ENCODE measurements at regions not wholly inside any gene's neighbourhood (a gene's known extent, or its start where the extent isn't known, plus 50 kb on each side); places are given as distances from the start of the nearest gene placed in this dataset.

DNA sequence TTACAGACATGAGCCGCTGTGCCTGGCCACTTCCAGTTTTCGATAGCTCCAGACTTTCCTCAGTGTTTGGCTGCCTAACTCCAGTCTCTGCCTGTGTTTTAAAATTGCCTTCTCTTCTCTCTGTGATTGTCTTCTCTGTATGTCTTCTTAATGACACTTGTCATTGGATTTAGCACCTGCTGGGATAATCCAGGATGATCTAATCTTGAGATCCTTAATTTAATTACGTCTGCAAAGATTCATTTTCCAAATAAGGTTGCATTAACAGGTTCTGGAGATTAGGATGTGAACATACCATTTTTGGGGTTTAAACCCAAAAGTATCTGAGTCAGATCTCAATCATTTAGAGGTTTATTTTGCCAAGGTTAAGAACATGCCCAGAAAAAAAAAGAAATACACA lies 222.2 kb upstream of the PDZRN3 start:
- Histone ChIP-seq H3K4me3 (no peak overlapping the region), H3K4me1 (ENCODE audit: control insufficient read depth in 5 of 5, insufficient read depth in 5 of 5, low read length in 5 of 5) (no peaks in the 10 kb centered on the region), H3K27me3 (ENCODE audit: control insufficient read depth in 3 of 3, insufficient read depth in 3 of 3, low read length in 2 of 3) (no peaks in the 10 kb centered on the region), H3K9me3 (ENCODE audit: control insufficient read depth in 4 of 4, insufficient read depth in 3 of 4, low read length in 3 of 4) (no peaks in the 10 kb centered on the region), H3K36me3 (ENCODE audit: control insufficient read depth in 4 of 4, insufficient read depth in 4 of 4, low read length in 4 of 4) (no peaks in the 10 kb centered on the region), H3K27ac (ENCODE audit: low read depth in 1 of 2, low read length in 1 of 2) (no peak overlapping the region), H3K9ac (ENCODE audit: insufficient read depth in 1 of 2, low read length in 2 of 2) (no peak overlapping the region)
- 91 to 95% methylated on average over 3 of the region's 3 CpGs for WGBS, 2 donors
- TF ChIP-seq, protein P1, sequence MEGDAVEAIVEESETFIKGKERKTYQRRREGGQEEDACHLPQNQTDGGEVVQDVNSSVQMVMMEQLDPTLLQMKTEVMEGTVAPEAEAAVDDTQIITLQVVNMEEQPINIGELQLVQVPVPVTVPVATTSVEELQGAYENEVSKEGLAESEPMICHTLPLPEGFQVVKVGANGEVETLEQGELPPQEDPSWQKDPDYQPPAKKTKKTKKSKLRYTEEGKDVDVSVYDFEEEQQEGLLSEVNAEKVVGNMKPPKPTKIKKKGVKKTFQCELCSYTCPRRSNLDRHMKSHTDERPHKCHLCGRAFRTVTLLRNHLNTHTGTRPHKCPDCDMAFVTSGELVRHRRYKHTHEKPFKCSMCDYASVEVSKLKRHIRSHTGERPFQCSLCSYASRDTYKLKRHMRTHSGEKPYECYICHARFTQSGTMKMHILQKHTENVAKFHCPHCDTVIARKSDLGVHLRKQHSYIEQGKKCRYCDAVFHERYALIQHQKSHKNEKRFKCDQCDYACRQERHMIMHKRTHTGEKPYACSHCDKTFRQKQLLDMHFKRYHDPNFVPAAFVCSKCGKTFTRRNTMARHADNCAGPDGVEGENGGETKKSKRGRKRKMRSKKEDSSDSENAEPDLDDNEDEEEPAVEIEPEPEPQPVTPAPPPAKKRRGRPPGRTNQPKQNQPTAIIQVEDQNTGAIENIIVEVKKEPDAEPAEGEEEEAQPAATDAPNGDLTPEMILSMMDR (IDR thresholded peaks at IDR 0.05; ENCODE audit: control extremely low read depth, extremely low read depth), result no peak
- ATAC-seq (ENCODE audit: insufficient read depth, low FRiP score), result no peak
- DNase-seq, result no peak

DNA sequence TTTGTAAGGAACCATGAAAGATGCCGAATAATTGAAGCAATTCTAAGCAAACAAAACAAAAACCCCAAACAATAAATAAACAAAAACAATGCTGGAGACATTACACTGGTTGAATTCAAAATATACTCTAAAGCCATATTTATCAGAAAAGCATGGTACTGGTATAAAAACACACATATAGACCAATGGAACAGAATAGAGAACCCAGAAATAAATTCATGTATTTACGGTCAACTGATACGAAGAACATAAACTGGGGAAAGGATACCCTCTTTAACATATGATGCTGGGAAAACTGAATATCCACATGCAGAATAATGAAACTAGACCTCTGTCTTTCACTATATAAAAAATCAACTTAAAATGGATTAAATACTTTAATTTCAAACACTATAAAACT lies 214.3 kb upstream of the PDZRN3 start:
- TF ChIP-seq, protein P1 (IDR thresholded peaks at IDR 0.05; ENCODE audit: control extremely low read depth, extremely low read depth), result no peak
- no peak for ATAC-seq (ENCODE audit: insufficient read depth, low FRiP score)

DNA sequence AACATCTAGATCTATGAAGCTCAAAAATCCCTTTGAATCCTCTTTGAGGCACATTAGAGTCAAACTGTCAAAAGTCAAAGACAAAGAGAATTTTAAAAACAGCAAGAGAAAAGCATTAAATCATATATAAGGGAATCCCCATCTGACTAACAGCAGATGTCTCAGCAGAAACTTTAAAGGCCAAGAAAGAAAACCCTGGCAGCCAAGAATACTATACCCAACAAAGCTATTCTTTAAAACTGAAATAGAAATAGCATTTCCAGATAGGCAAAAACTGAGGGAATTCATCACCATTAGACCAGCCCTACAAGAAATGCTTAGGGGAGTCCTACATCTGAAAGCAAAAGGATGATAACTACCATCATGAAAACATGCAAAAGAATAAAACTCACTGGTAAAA lies 211.2 kb upstream of the PDZRN3 start:
- H3K27me3 ChIP-seq (ENCODE audit: control insufficient read depth in 3 of 3, insufficient read depth in 3 of 3, low read length in 2 of 3), result no peaks in the 10 kb centered on the region
- no peak for ATAC-seq (ENCODE audit: insufficient read depth, low FRiP score)
- no peak for DNase-seq

More for the DNA sequence above, 214.3 kb upstream of the PDZRN3 start:
- peaks cover 0 to 9% (median 3%) of the 10 kb centered on the region in 4 donors for H3K9me3 ChIP-seq (ENCODE audit: control insufficient read depth in 4 of 4, insufficient read depth in 3 of 4, low read length in 3 of 4)
- no peak overlapping the region for H3K27ac ChIP-seq (ENCODE audit: low read depth in 1 of 2, low read length in 1 of 2)
- H3K27me3 ChIP-seq (ENCODE audit: control insufficient read depth in 3 of 3, insufficient read depth in 3 of 3, low read length in 2 of 3), result no peaks in the 10 kb centered on the region
- no peak for DNase-seq
- H3K4me3 ChIP-seq, result no peak overlapping the region
- no peak overlapping the region for H3K9ac ChIP-seq (ENCODE audit: insufficient read depth in 1 of 2, low read length in 2 of 2)
- H3K36me3 ChIP-seq (ENCODE audit: control insufficient read depth in 4 of 4, insufficient read depth in 4 of 4, low read length in 4 of 4), result no peaks in the 10 kb centered on the region
- no peaks in the 10 kb centered on the region for H3K4me1 ChIP-seq (ENCODE audit: control insufficient read depth in 5 of 5, insufficient read depth in 5 of 5, low read length in 5 of 5)
- 90 to 96% methylated on average over 3 of the region's 3 CpGs for WGBS, 2 donors

DNA sequence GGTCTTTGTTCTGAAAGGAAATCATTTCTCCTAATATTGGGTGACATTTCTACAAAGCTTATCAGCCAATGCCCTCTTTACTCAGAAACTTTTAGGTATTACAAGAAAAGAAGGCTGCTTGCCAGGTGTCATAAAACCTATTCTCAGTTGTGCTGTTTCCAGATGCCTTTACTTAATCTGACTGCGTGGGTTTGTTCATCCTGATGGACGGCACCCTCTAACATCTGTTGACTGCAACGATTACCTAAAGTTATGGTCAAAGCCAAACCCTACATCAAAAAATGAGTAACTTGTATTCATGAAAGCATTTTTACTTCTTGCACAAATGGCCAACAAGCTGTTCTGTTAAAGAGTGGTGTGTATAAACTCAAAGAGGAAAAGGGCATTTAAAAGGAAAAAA lies 207.7 kb upstream of the PDZRN3 start:
- Histone ChIP-seq H3K27me3 (ENCODE audit: control insufficient read depth in 3 of 3, insufficient read depth in 3 of 3, low read length in 2 of 3) (no peaks in the 10 kb centered on the region), H3K9ac (ENCODE audit: insufficient read depth in 1 of 2, low read length in 2 of 2) (no peak overlapping the region), H3K4me3 (no peak overlapping the region), H3K27ac (ENCODE audit: low read depth in 1 of 2, low read length in 1 of 2) (no peak overlapping the region), H3K9me3 (ENCODE audit: control insufficient read depth in 4 of 4, insufficient read depth in 3 of 4, low read length in 3 of 4) (peaks cover 0 to 9% (median 3%) of the 10 kb centered on the region in 4 donors), H3K4me1 (ENCODE audit: control insufficient read depth in 5 of 5, insufficient read depth in 5 of 5, low read length in 5 of 5) (peaks cover 0 to 11% (median 5%) of the 10 kb centered on the region in 5 donors), H3K36me3 (ENCODE audit: control insufficient read depth in 4 of 4, insufficient read depth in 4 of 4, low read length in 4 of 4) (no peaks in the 10 kb centered on the region)
- TF ChIP-seq, protein P1 (IDR thresholded peaks at IDR 0.05; ENCODE audit: control extremely low read depth, extremely low read depth), result no peak
- ATAC-seq (ENCODE audit: insufficient read depth, low FRiP score) (no peak), DNase-seq (no peak)
- WGBS, 2 donors, result 78 to 91% methylated on average over 3 of the region's 3 CpGs

More for the DNA sequence above, 211.2 kb upstream of the PDZRN3 start:
- H3K27ac ChIP-seq (ENCODE audit: low read depth in 1 of 2, low read length in 1 of 2), result no peak overlapping the region
- H3K36me3 ChIP-seq (ENCODE audit: control insufficient read depth in 4 of 4, insufficient read depth in 4 of 4, low read length in 4 of 4), result no peaks in the 10 kb centered on the region
- no peaks in the 10 kb centered on the region for H3K4me1 ChIP-seq (ENCODE audit: control insufficient read depth in 5 of 5, insufficient read depth in 5 of 5, low read length in 5 of 5)
- no peak overlapping the region for H3K4me3 ChIP-seq
- H3K9ac ChIP-seq (ENCODE audit: insufficient read depth in 1 of 2, low read length in 2 of 2), result no peak overlapping the region
- peaks cover 0 to 9% (median 3%) of the 10 kb centered on the region in 4 donors for H3K9me3 ChIP-seq (ENCODE audit: control insufficient read depth in 4 of 4, insufficient read depth in 3 of 4, low read length in 3 of 4)
- TF ChIP-seq, protein P1 (IDR thresholded peaks at IDR 0.05; ENCODE audit: control extremely low read depth, extremely low read depth), result no peak

Measured in lung (tissue), 11 donors.